ENCODE measurements at regions not wholly inside any gene's neighbourhood (a gene's known extent, or its start where the extent isn't known, plus 50 kb on each side); places are given as distances from the start of the nearest gene placed in this dataset.

GRCh38 chr6:134447883-134448387 lies 130.0 kb upstream of the SGK1 start:
- no peak for TF ChIP-seq EZH2 (IDR thresholded peaks at IDR 0.05)
- TF ChIP-seq CTCF (IDR thresholded peaks at IDR 0.05), result no peak

All from neural progenitor cell (in vitro differentiated cells).